Mucosa of descending colon (tissue), 3 donors: ENCODE measurements at regions not wholly inside any gene's neighbourhood (a gene's known extent, or its start where the extent isn't known, plus 50 kb on each side); places are given as distances from the start of the nearest gene placed in this dataset.

Source experiments
- ATAC-seq: fragments of 200-7000 bp; cut with Tn5 transposase; one replicate; pipeline ENCODE4 v1.9.1; 2020; ENCODE audit warnings: mild to moderate bottlenecking, moderate library complexity
- DNase-seq, 3 donors: peaks; one replicate each; pipeline ENCODE4 v3.0.0-alpha.2; 2020
- H3K36me3 ChIP-seq: fragments of 200-600 bp; one replicate; pipeline ENCODE4 v1.8.0; 2021; ENCODE audit warnings: low read depth, mild to moderate bottlenecking
- H3K4me1 ChIP-seq: fragments of 200-600 bp; one replicate; pipeline ENCODE4 v1.8.0; 2021; ENCODE audit warnings: low read depth, mild to moderate bottlenecking
- H3K4me3 ChIP-seq: fragments of 200-600 bp; one replicate; pipeline ENCODE4 v1.8.0; 2021; ENCODE audit warnings: mild to moderate bottlenecking
- H3K9me3 ChIP-seq: fragments of 200-600 bp; one replicate; pipeline ENCODE4 v1.8.0; 2021; ENCODE audit warnings: mild to moderate bottlenecking
- intact Hi-C, 2 donors: fragments of 100-400 bp; cut with DNase I in 1 of 2; cut with micrococcal nuclease in 1 of 2; formaldehyde crosslinking; loops; one replicate each; pipeline versions ENCODE4 v1.11.0 to v1.11.1; 2022; cut with DNase I, micrococcal nuclease
- TF ChIP-seq, protein P1 (sequence below): fragments of 200-600 bp; IDR thresholded peaks from one replicate; pipeline ENCODE4 v1.8.0; 2022; ENCODE audit warnings: antibody characterized with exemption, mild to moderate bottlenecking
- donor health status: DM: no; HTN: no; CAD: no; lungs with moderate emphysema.
- donor health status: DM: no; HTN: no; CAD: no.
- donor health status: DM: no; HTN: yes; CAD: no.

DNA sequence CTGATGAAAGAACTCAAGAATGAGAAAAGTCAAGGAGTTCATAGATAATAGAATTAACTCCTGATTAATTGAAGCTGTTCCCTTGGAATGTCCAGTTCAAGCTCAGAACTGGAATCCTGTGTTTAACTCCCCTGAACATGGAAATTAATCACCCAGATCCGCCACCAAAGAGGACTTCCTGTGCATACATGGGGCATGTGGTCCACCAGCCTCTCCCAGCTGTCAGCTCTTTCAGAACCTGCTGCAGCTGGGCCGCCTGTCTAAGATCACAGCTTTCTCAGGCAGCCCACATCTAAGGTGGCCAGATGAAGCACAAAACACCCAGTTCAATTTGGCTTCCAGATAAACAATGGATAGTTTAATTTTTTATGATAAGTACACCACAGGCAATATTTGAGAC, 203.7 kb upstream of the COX10 start:
- ATAC-seq = no peak
- TF ChIP-seq, protein P1, sequence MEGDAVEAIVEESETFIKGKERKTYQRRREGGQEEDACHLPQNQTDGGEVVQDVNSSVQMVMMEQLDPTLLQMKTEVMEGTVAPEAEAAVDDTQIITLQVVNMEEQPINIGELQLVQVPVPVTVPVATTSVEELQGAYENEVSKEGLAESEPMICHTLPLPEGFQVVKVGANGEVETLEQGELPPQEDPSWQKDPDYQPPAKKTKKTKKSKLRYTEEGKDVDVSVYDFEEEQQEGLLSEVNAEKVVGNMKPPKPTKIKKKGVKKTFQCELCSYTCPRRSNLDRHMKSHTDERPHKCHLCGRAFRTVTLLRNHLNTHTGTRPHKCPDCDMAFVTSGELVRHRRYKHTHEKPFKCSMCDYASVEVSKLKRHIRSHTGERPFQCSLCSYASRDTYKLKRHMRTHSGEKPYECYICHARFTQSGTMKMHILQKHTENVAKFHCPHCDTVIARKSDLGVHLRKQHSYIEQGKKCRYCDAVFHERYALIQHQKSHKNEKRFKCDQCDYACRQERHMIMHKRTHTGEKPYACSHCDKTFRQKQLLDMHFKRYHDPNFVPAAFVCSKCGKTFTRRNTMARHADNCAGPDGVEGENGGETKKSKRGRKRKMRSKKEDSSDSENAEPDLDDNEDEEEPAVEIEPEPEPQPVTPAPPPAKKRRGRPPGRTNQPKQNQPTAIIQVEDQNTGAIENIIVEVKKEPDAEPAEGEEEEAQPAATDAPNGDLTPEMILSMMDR = no peak
- no peaks in the 10 kb centered on the region for H3K9me3 ChIP-seq

GRCh38 chr17:13869331-13869940, 199.9 kb upstream of the COX10 start:
- no peak for DNase-seq
- H3K4me1 ChIP-seq = no peaks in the 10 kb centered on the region
- TF ChIP-seq, protein P1 = no peak

More for the DNA sequence above, 203.7 kb upstream of the COX10 start:
- Histone ChIP-seq H3K36me3 (no peaks in the 10 kb centered on the region), H3K4me1 (no peaks in the 10 kb centered on the region), H3K4me3 (no peak overlapping the region)
- intact Hi-C loops = no loop called here
- peak in 1 of 3 donors; percentile 10 for DNase-seq

GRCh38 chr17:13871261-13871660, 198.0 kb upstream of the COX10 start:
- no peak for ATAC-seq
- H3K36me3 ChIP-seq = no peaks in the 10 kb centered on the region
- intact Hi-C loops = no loop called here

More at GRCh38 chr17:13869331-13869940, 199.9 kb upstream of the COX10 start:
- H3K36me3 ChIP-seq = no peaks in the 10 kb centered on the region
- no peak overlapping the region for H3K4me3 ChIP-seq
- ATAC-seq = no peak
- no peaks in the 10 kb centered on the region for H3K9me3 ChIP-seq
- intact Hi-C loops = no loop called here

GRCh38 chr17:13874134-13874533, 195.2 kb upstream of the COX10 start:
- no peaks in the 10 kb centered on the region for H3K36me3 ChIP-seq
- intact Hi-C loops = no loop called here
- no peaks in the 10 kb centered on the region for H3K4me1 ChIP-seq
- H3K9me3 ChIP-seq = no peaks in the 10 kb centered on the region
- TF ChIP-seq, protein P1 = no peak
- no peak overlapping the region for H3K4me3 ChIP-seq
- DNase-seq (no peak), ATAC-seq (no peak)

More at GRCh38 chr17:13871261-13871660, 198.0 kb upstream of the COX10 start:
- no peaks in the 10 kb centered on the region for H3K9me3 ChIP-seq
- no peaks in the 10 kb centered on the region for H3K4me1 ChIP-seq
- TF ChIP-seq, protein P1 = no peak
- H3K4me3 ChIP-seq = no peak overlapping the region
- DNase-seq = no peak

GRCh38 chr17:13874817-13875216, 194.5 kb upstream of the COX10 start:
- Histone ChIP-seq H3K36me3 (no peaks in the 10 kb centered on the region), H3K4me1 (no peaks in the 10 kb centered on the region), H3K9me3 (no peaks in the 10 kb centered on the region), H3K4me3 (no peak overlapping the region)
- TF ChIP-seq, protein P1 = no peak
- intact Hi-C loops = no loop called here
- DNase-seq (no peak), ATAC-seq (no peak)
